K562 (cell line): ENCODE measurements at regions not wholly inside any gene's neighbourhood (a gene's known extent, or its start where the extent isn't known, plus 50 kb on each side); places are given as distances from the start of the nearest gene placed in this dataset.

Experiments
- ARID1B ChIP-seq: fragments of 450-650 bp; IDR thresholded peaks from 2 replicates; pipeline ENCODE4 v1.6.1; 2016; ENCODE audit warnings: antibody characterized with exemption, mild to moderate bottlenecking, inconsistent platforms
- CBFA2T3 ChIP-seq: fragments of 450-650 bp; IDR thresholded peaks from 2 replicates; pipeline ENCODE4 v1.6.1; 2017
- MAZ ChIP-seq, 2 experiments: fragments of 450-650 bp in 1 of 2; sonication (generic) in 1 of 2; formaldehyde crosslinking; IDR thresholded peaks in 1 of 2; conservative IDR thresholded peaks in 1 of 2; 2 replicates each; pipeline versions ENCODE4 v1.4.0 to v1.5.0; 2020; ENCODE audit warnings: mild to moderate bottlenecking in 1 of 2, missing genetic modification reagents in 1 of 2
- NFIC ChIP-seq: fragments of 450-650 bp; IDR thresholded peaks from 2 replicates; pipeline ENCODE4 v1.6.1; 2017; ENCODE audit warnings: mild to moderate bottlenecking, inconsistent platforms
- PTRF ChIP-seq: fragments of 450-650 bp; IDR thresholded peaks from 2 replicates; pipeline ENCODE4 v1.6.1; 2016; ENCODE audit warnings: mild to moderate bottlenecking, missing genetic modification characterization, missing compliant biosample characterization
- SIRT6 ChIP-seq: IDR thresholded peaks from one replicate; pipeline ENCODE4 v1.6.1; 2012; ENCODE audit warnings: low read depth, mild to moderate bottlenecking, control low read depth, inconsistent platforms, low read length, moderate library complexity
- ZBTB8A ChIP-seq: fragments of 450-650 bp; IDR thresholded peaks from 2 replicates; pipeline ENCODE4 v1.6.1; 2018; ENCODE audit warnings: mild to moderate bottlenecking, moderate library complexity; ENCODE audit not compliant: partially characterized antibody
- ZC3H11A ChIP-seq: IDR thresholded peaks from 2 replicates; pipeline ENCODE4 v1.6.1; 2012; ENCODE audit warnings: low read depth, low read length, improper control_type of control experiment
- TF ChIP-seq, protein P1 (sequence below): fragments of 450-650 bp; IDR thresholded peaks from one replicate; pipeline ENCODE4 v1.6.1; 2018; ENCODE audit warnings: mild to moderate bottlenecking, moderate library complexity; ENCODE audit not compliant: partially characterized antibody

DNA sequence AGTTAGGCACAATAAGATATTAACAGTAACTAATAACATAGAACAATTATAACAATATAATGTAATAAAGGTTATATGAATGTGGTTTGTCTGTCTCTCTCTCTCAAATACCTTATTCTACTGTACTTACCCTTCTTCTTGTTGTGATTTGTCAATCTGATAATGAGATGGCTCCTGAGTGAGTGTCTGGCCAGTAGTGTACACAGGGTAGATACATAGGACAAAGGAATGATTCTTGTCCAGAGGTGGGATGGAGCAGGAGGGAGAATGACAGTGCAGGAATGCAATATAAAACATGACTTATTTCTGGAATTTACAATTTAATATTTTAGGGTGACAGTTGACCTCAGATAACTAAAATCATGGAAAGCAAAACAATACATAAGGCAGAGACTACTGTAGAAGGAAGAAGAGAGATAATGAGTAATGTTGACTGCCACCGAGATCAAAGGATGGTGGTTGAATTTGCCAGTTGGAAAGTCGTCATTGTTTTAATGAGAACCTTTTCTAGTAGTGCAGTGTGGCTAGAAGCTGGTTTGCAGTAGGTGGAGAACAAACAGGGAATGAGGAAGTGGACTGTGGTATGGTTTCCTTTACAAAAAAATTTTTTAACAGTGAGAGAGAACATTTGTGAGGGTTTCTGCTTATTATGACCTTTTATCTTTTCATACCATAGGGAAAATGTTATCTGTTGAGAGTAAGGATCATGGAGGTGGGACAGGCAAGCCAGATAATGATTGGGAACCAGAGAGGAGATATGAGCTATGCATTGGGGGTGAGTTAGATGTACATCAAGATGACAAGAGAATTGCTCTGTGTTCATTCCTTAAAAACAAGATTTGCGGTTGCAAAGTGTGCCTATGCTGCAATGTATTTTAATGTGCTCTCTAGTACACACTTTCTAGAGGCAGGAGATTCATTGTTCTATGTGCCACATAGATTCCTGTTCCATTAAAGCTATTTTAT is 458.3 kb downstream of the BTG1 start (continued):
- TF ChIP-seq, protein P1, sequence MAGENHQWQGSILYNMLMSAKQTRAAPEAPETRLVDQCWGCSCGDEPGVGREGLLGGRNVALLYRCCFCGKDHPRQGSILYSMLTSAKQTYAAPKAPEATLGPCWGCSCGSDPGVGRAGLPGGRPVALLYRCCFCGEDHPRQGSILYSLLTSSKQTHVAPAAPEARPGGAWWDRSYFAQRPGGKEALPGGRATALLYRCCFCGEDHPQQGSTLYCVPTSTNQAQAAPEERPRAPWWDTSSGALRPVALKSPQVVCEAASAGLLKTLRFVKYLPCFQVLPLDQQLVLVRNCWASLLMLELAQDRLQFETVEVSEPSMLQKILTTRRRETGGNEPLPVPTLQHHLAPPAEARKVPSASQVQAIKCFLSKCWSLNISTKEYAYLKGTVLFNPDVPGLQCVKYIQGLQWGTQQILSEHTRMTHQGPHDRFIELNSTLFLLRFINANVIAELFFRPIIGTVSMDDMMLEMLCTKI = no peak
- TF ChIP-seq ZBTB8A = no peak
- TF ChIP-seq ZC3H11A = no peak
- peak; percentile 56 for TF ChIP-seq CBFA2T3
- TF ChIP-seq PTRF = no peak
- 0 out of 2 replicates have a peak, but pooled peaks have one; percentile 28 for TF ChIP-seq ARID1B
- no peak for TF ChIP-seq SIRT6
- TF ChIP-seq MAZ (CRISPR knock-in tag; conservative IDR thresholded peaks at IDR 0.05 in 1 of 2, IDR thresholded peaks at IDR 0.05 in 1 of 2) = no peak
- TF ChIP-seq NFIC = no peak
